ENCODE measurements at regions not wholly inside any gene's neighbourhood (a gene's known extent, or its start where the extent isn't known, plus 50 kb on each side); places are given as distances from the start of the nearest gene placed in this dataset.

- H3K79me2 ChIP-seq (ENCODE audit: control insufficient read depth, insufficient read depth, low read length), result no peaks in the 10 kb centered on the region
- H4K20me1 ChIP-seq (ENCODE audit: control insufficient read depth, extremely low read depth, insufficient read depth, low read length), result no peaks in the 10 kb centered on the region
- DNase-seq (ENCODE audit: low read depth in 2 of 2), result no peak
- TF ChIP-seq EZH2 (IDR thresholded peaks at IDR 0.05; ENCODE audit: low read length, missing control alignments) (no peak), CTCF (conservative IDR thresholded peaks at IDR 0.05 in 1 of 2, IDR thresholded peaks at IDR 0.05 in 1 of 2; ENCODE audit: low read depth in 1 of 2, low read length in 2 of 2) (no peak)
- no peaks in the 10 kb centered on the region for H3K36me3 ChIP-seq (ENCODE audit: control insufficient read depth, insufficient read depth, low read length)
- H3K27me3 ChIP-seq (ENCODE audit: control insufficient read depth, insufficient read depth, low read length), result no peaks in the 10 kb centered on the region
- no peak overlapping the region for H3K27ac ChIP-seq (ENCODE audit: insufficient read depth, low read length)
- no peak overlapping the region for H3K4me2 ChIP-seq (ENCODE audit: extremely low read depth, insufficient read depth, low read length)
- no peak overlapping the region for H2AFZ ChIP-seq (ENCODE audit: low read length)
- no peak overlapping the region for H3K9ac ChIP-seq (ENCODE audit: insufficient read depth, low read length)
- no peaks in the 10 kb centered on the region for H3K4me1 ChIP-seq (ENCODE audit: control insufficient read depth, extremely low read depth, insufficient read depth, low read length)
- no peak overlapping the region for H3K4me3 ChIP-seq (replicated peaks in 1 of 4; ENCODE audit: control extremely low read depth in 1 of 4, insufficient read depth in 1 of 4, low read depth in 3 of 4, low read length in 4 of 4)
- no peaks in the 10 kb centered on the region for H3K9me3 ChIP-seq (ENCODE audit: control insufficient read depth, insufficient read depth, low read depth, low read length)
Measured at GRCh38 chr3:102144063-102144462, 290.8 kb upstream of the ZPLD1 start.

GRCh38 chr3:102148598-102149337, 286.0 kb upstream of the ZPLD1 start:
- no peak overlapping the region for H2AFZ ChIP-seq (ENCODE audit: low read length)
- TF ChIP-seq CTCF (conservative IDR thresholded peaks at IDR 0.05 in 1 of 2, IDR thresholded peaks at IDR 0.05 in 1 of 2; ENCODE audit: low read depth in 1 of 2, low read length in 2 of 2) (no peak), EZH2 (IDR thresholded peaks at IDR 0.05; ENCODE audit: low read length, missing control alignments) (no peak)
- no peaks in the 10 kb centered on the region for H3K79me2 ChIP-seq (ENCODE audit: control insufficient read depth, insufficient read depth, low read length)
- no peaks in the 10 kb centered on the region for H3K9me3 ChIP-seq (ENCODE audit: control insufficient read depth, insufficient read depth, low read depth, low read length)
- H3K4me3 ChIP-seq (replicated peaks in 1 of 4; ENCODE audit: control extremely low read depth in 1 of 4, insufficient read depth in 1 of 4, low read depth in 3 of 4, low read length in 4 of 4), result no peak overlapping the region
- no peaks in the 10 kb centered on the region for H4K20me1 ChIP-seq (ENCODE audit: control insufficient read depth, extremely low read depth, insufficient read depth, low read length)
- H3K9ac ChIP-seq (ENCODE audit: insufficient read depth, low read length), result no peak overlapping the region
- H3K4me2 ChIP-seq (ENCODE audit: extremely low read depth, insufficient read depth, low read length), result no peak overlapping the region
- no peak for DNase-seq (ENCODE audit: low read depth in 2 of 2)
- no peaks in the 10 kb centered on the region for H3K4me1 ChIP-seq (ENCODE audit: control insufficient read depth, extremely low read depth, insufficient read depth, low read length)
- H3K27ac ChIP-seq (ENCODE audit: insufficient read depth, low read length), result no peak overlapping the region
- no peaks in the 10 kb centered on the region for H3K27me3 ChIP-seq (ENCODE audit: control insufficient read depth, insufficient read depth, low read length)
- no peaks in the 10 kb centered on the region for H3K36me3 ChIP-seq (ENCODE audit: control insufficient read depth, insufficient read depth, low read length)

- DNase-seq (ENCODE audit: low read depth in 2 of 2), result no peak
- Histone ChIP-seq H2AFZ (ENCODE audit: low read length) (no peak overlapping the region), H3K27ac (ENCODE audit: insufficient read depth, low read length) (no peak overlapping the region), H3K4me1 (ENCODE audit: control insufficient read depth, extremely low read depth, insufficient read depth, low read length) (peaks cover 3% of the 10 kb centered on the region), H4K20me1 (ENCODE audit: control insufficient read depth, extremely low read depth, insufficient read depth, low read length) (no peaks in the 10 kb centered on the region), H3K27me3 (ENCODE audit: control insufficient read depth, insufficient read depth, low read length) (no peaks in the 10 kb centered on the region), H3K36me3 (ENCODE audit: control insufficient read depth, insufficient read depth, low read length) (no peaks in the 10 kb centered on the region), H3K9me3 (ENCODE audit: control insufficient read depth, insufficient read depth, low read depth, low read length) (no peaks in the 10 kb centered on the region), H3K9ac (ENCODE audit: insufficient read depth, low read length) (no peak overlapping the region), H3K4me2 (ENCODE audit: extremely low read depth, insufficient read depth, low read length) (no peak overlapping the region), H3K4me3 (replicated peaks in 1 of 4; ENCODE audit: control extremely low read depth in 1 of 4, insufficient read depth in 1 of 4, low read depth in 3 of 4, low read length in 4 of 4) (no peak overlapping the region), H3K79me2 (ENCODE audit: control insufficient read depth, insufficient read depth, low read length) (no peaks in the 10 kb centered on the region)
- TF ChIP-seq CTCF (conservative IDR thresholded peaks at IDR 0.05 in 1 of 2, IDR thresholded peaks at IDR 0.05 in 1 of 2; ENCODE audit: low read depth in 1 of 2, low read length in 2 of 2), result no peak
- TF ChIP-seq EZH2 (IDR thresholded peaks at IDR 0.05; ENCODE audit: low read length, missing control alignments), result no peak
Measured at GRCh38 chr3:102151935-102152334, 282.9 kb upstream of the ZPLD1 start.

Measured in fibroblast of lung (primary cell).